ENCODE measurements at regions not wholly inside any gene's neighbourhood (a gene's known extent, or its start where the extent isn't known, plus 50 kb on each side); places are given as distances from the start of the nearest gene placed in this dataset.

DNA sequence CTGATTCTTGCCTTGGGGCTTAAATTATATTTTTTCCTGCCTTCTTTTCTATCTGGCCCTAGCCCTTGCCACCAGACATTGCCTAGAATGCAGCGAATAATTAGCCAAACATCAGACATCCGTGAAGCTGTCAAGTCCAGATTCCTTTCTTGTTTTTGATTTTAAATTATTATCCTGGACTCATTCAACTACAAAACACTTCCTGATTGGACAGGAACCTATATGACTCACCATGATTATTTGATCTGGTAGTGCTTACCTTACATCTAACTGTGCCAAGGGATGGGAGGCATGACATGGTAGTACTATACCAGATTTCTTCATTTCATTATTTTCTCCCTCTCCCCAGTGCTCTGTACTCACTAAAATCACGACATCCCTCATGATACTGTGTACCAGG lies 829.6 kb downstream of the TLR4 start:
- TF ChIP-seq EZH2 (IDR thresholded peaks at IDR 0.05) (no peak), POLR2AphosphoS5 (IDR thresholded peaks at IDR 0.05; ENCODE audit: borderline replicate concordance, low read depth, low read length) (no peak), FOXP2 (optimal IDR thresholded peaks at IDR 0.05; ENCODE audit: control extremely low read depth, extremely low read length, insufficient read depth) (no peak)

All from SK-N-MC (cell line).